ENCODE measurements at regions not wholly inside any gene's neighbourhood (a gene's known extent, or its start where the extent isn't known, plus 50 kb on each side); places are given as distances from the start of the nearest gene placed in this dataset.

GRCh38 chr2:190136259-190136658 lies 73.7 kb upstream of the MSTN start:
- DNase-seq (no peak), ATAC-seq (ENCODE audit: low FRiP score) (no peak)
- H3K9me3 ChIP-seq (ENCODE audit: control insufficient read depth, low read length), result no peaks in the 10 kb centered on the region
- H3K4me1 ChIP-seq (ENCODE audit: control insufficient read depth in 1 of 2, insufficient read depth in 2 of 2, low read length in 2 of 2), result no peaks in the 10 kb centered on the region
- no peak overlapping the region for H3K4me3 ChIP-seq (ENCODE audit: low read length in 2 of 2)
- intact Hi-C loops (cut with DNase I), result no loop called here
- WGBS, 2 donors, result 91 to 96% methylated on average over 1 of the region's 1 CpG
- peaks cover 0 to 2% of the 10 kb centered on the region in 2 donors for H3K36me3 ChIP-seq (ENCODE audit: control insufficient read depth in 1 of 2, insufficient read depth in 2 of 2, low read length in 1 of 2)
- no peak overlapping the region for H3K27ac ChIP-seq (ENCODE audit: low read depth in 1 of 2, low read length in 2 of 2)
- H3K27me3 ChIP-seq (ENCODE audit: control insufficient read depth in 1 of 2, insufficient read depth in 2 of 2, low read length in 1 of 2), result no peaks in the 10 kb centered on the region

GRCh38 chr2:190129421-190130199 lies 67.1 kb upstream of the MSTN start:
- H3K27ac ChIP-seq (ENCODE audit: low read depth in 1 of 2, low read length in 2 of 2), result no peak overlapping the region
- intact Hi-C loops (cut with DNase I), result no loop called here
- 96 to 98% methylated on average over 1 of the region's 1 CpG for WGBS, 2 donors
- no peak for ATAC-seq (ENCODE audit: low FRiP score)
- no peaks in the 10 kb centered on the region for H3K36me3 ChIP-seq (ENCODE audit: control insufficient read depth in 1 of 2, insufficient read depth in 2 of 2, low read length in 1 of 2)
- no peaks in the 10 kb centered on the region for H3K9me3 ChIP-seq (ENCODE audit: control insufficient read depth, low read length)
- H3K27me3 ChIP-seq (ENCODE audit: control insufficient read depth in 1 of 2, insufficient read depth in 2 of 2, low read length in 1 of 2), result no peaks in the 10 kb centered on the region
- H3K4me1 ChIP-seq (ENCODE audit: control insufficient read depth in 1 of 2, insufficient read depth in 2 of 2, low read length in 2 of 2), result no peaks in the 10 kb centered on the region
- H3K4me3 ChIP-seq (ENCODE audit: low read length in 2 of 2), result no peak overlapping the region
- no peak for DNase-seq

GRCh38 chr2:190127651-190128050 lies 65.1 kb upstream of the MSTN start:
- ATAC-seq (ENCODE audit: low FRiP score), result no peak
- Histone ChIP-seq H3K27me3 (ENCODE audit: control insufficient read depth in 1 of 2, insufficient read depth in 2 of 2, low read length in 1 of 2) (no peaks in the 10 kb centered on the region), H3K4me1 (ENCODE audit: control insufficient read depth in 1 of 2, insufficient read depth in 2 of 2, low read length in 2 of 2) (no peaks in the 10 kb centered on the region), H3K36me3 (ENCODE audit: control insufficient read depth in 1 of 2, insufficient read depth in 2 of 2, low read length in 1 of 2) (no peaks in the 10 kb centered on the region), H3K27ac (ENCODE audit: low read depth in 1 of 2, low read length in 2 of 2) (no peak overlapping the region), H3K4me3 (ENCODE audit: low read length in 2 of 2) (no peak overlapping the region), H3K9me3 (ENCODE audit: control insufficient read depth, low read length) (no peaks in the 10 kb centered on the region)
- intact Hi-C loops (cut with DNase I), result no loop called here
- DNase-seq, result no peak

GRCh38 chr2:190126798-190127197 lies 64.3 kb upstream of the MSTN start:
- Histone ChIP-seq H3K36me3 (ENCODE audit: control insufficient read depth in 1 of 2, insufficient read depth in 2 of 2, low read length in 1 of 2) (no peaks in the 10 kb centered on the region), H3K4me3 (ENCODE audit: low read length in 2 of 2) (no peak overlapping the region), H3K9me3 (ENCODE audit: control insufficient read depth, low read length) (no peaks in the 10 kb centered on the region), H3K27me3 (ENCODE audit: control insufficient read depth in 1 of 2, insufficient read depth in 2 of 2, low read length in 1 of 2) (no peaks in the 10 kb centered on the region), H3K4me1 (ENCODE audit: control insufficient read depth in 1 of 2, insufficient read depth in 2 of 2, low read length in 2 of 2) (no peaks in the 10 kb centered on the region), H3K27ac (ENCODE audit: low read depth in 1 of 2, low read length in 2 of 2) (no peak overlapping the region)
- DNase-seq (no peak), ATAC-seq (ENCODE audit: low FRiP score) (no peak)
- intact Hi-C loops (cut with DNase I), result no loop called here

- Histone ChIP-seq H3K27ac (ENCODE audit: low read depth in 1 of 2, low read length in 2 of 2) (no peak overlapping the region), H3K4me3 (ENCODE audit: low read length in 2 of 2) (no peak overlapping the region), H3K9me3 (ENCODE audit: control insufficient read depth, low read length) (no peaks in the 10 kb centered on the region), H3K4me1 (ENCODE audit: control insufficient read depth in 1 of 2, insufficient read depth in 2 of 2, low read length in 2 of 2) (no peaks in the 10 kb centered on the region), H3K27me3 (ENCODE audit: control insufficient read depth in 1 of 2, insufficient read depth in 2 of 2, low read length in 1 of 2) (no peaks in the 10 kb centered on the region), H3K36me3 (ENCODE audit: control insufficient read depth in 1 of 2, insufficient read depth in 2 of 2, low read length in 1 of 2) (no peaks in the 10 kb centered on the region)
- ATAC-seq (ENCODE audit: low FRiP score), result no peak
- 85 to 88% methylated on average over 2 of the region's 2 CpGs for WGBS, 2 donors
- DNase-seq, result no peak
- intact Hi-C loops (cut with DNase I), result no loop called here
These were observed 61.4 kb upstream of the MSTN start for GRCh38 chr2:190123956-190124355.

GRCh38 chr2:190121971-190122370 lies 59.4 kb upstream of the MSTN start:
- ATAC-seq (ENCODE audit: low FRiP score) (no peak), DNase-seq (no peak)
- H3K9me3 ChIP-seq (ENCODE audit: control insufficient read depth, low read length), result no peaks in the 10 kb centered on the region
- H3K4me1 ChIP-seq (ENCODE audit: control insufficient read depth in 1 of 2, insufficient read depth in 2 of 2, low read length in 2 of 2), result no peaks in the 10 kb centered on the region
- H3K36me3 ChIP-seq (ENCODE audit: control insufficient read depth in 1 of 2, insufficient read depth in 2 of 2, low read length in 1 of 2), result no peaks in the 10 kb centered on the region
- H3K4me3 ChIP-seq (ENCODE audit: low read length in 2 of 2), result no peak overlapping the region
- 50 to 55% methylated on average over 1 of the region's 1 CpG for WGBS, 2 donors
- no peak overlapping the region for H3K27ac ChIP-seq (ENCODE audit: low read depth in 1 of 2, low read length in 2 of 2)
- intact Hi-C loops (cut with DNase I), result no loop called here
- H3K27me3 ChIP-seq (ENCODE audit: control insufficient read depth in 1 of 2, insufficient read depth in 2 of 2, low read length in 1 of 2), result no peaks in the 10 kb centered on the region

- H3K36me3 ChIP-seq (ENCODE audit: control insufficient read depth in 1 of 2, insufficient read depth in 2 of 2, low read length in 1 of 2), result no peaks in the 10 kb centered on the region
- ATAC-seq (ENCODE audit: low FRiP score) (no peak), DNase-seq (no peak)
- intact Hi-C loops (cut with DNase I), result no loop called here
- H3K9me3 ChIP-seq (ENCODE audit: control insufficient read depth, low read length), result no peaks in the 10 kb centered on the region
- no peak overlapping the region for H3K4me3 ChIP-seq (ENCODE audit: low read length in 2 of 2)
- H3K27me3 ChIP-seq (ENCODE audit: control insufficient read depth in 1 of 2, insufficient read depth in 2 of 2, low read length in 1 of 2), result no peaks in the 10 kb centered on the region
- no peaks in the 10 kb centered on the region for H3K4me1 ChIP-seq (ENCODE audit: control insufficient read depth in 1 of 2, insufficient read depth in 2 of 2, low read length in 2 of 2)
- H3K27ac ChIP-seq (ENCODE audit: low read depth in 1 of 2, low read length in 2 of 2), result no peak overlapping the region
These were observed 58.8 kb upstream of the MSTN start for GRCh38 chr2:190121305-190121704.

- intact Hi-C loops (cut with DNase I), result no loop called here
- Histone ChIP-seq H3K27me3 (ENCODE audit: control insufficient read depth in 1 of 2, insufficient read depth in 2 of 2, low read length in 1 of 2) (no peaks in the 10 kb centered on the region), H3K4me1 (ENCODE audit: control insufficient read depth in 1 of 2, insufficient read depth in 2 of 2, low read length in 2 of 2) (no peaks in the 10 kb centered on the region), H3K4me3 (ENCODE audit: low read length in 2 of 2) (no peak overlapping the region), H3K36me3 (ENCODE audit: control insufficient read depth in 1 of 2, insufficient read depth in 2 of 2, low read length in 1 of 2) (no peaks in the 10 kb centered on the region), H3K27ac (ENCODE audit: low read depth in 1 of 2, low read length in 2 of 2) (no peak overlapping the region), H3K9me3 (ENCODE audit: control insufficient read depth, low read length) (no peaks in the 10 kb centered on the region)
- peak in 1 of 2 donors; percentile 32 for DNase-seq
- ATAC-seq (ENCODE audit: low FRiP score), result peak; percentile 52
- WGBS, 2 donors, result 62 to 64% methylated on average over 14 of the region's 14 CpGs
These were observed 57.5 kb upstream of the MSTN start for GRCh38 chr2:190119923-190120590.

GRCh38 chr2:190119257-190119656 lies 56.7 kb upstream of the MSTN start:
- intact Hi-C loops (cut with DNase I), result no loop called here
- ATAC-seq (ENCODE audit: low FRiP score), result peak; percentile 68
- Histone ChIP-seq H3K36me3 (ENCODE audit: control insufficient read depth in 1 of 2, insufficient read depth in 2 of 2, low read length in 1 of 2) (no peaks in the 10 kb centered on the region), H3K4me3 (ENCODE audit: low read length in 2 of 2) (no peak overlapping the region), H3K9me3 (ENCODE audit: control insufficient read depth, low read length) (no peaks in the 10 kb centered on the region), H3K27ac (ENCODE audit: low read depth in 1 of 2, low read length in 2 of 2) (no peak overlapping the region), H3K27me3 (ENCODE audit: control insufficient read depth in 1 of 2, insufficient read depth in 2 of 2, low read length in 1 of 2) (no peaks in the 10 kb centered on the region), H3K4me1 (ENCODE audit: control insufficient read depth in 1 of 2, insufficient read depth in 2 of 2, low read length in 2 of 2) (no peaks in the 10 kb centered on the region)
- WGBS, 2 donors, result 56 to 57% methylated on average over 14 of the region's 14 CpGs
- DNase-seq, result peak in 1 of 2 donors; percentile 42

All from aorta (tissue), 5 donors.